HepG2 (cell line): ENCODE measurements at regions not wholly inside any gene's neighbourhood (a gene's known extent, or its start where the extent isn't known, plus 50 kb on each side); places are given as distances from the start of the nearest gene placed in this dataset.

ENCODE experiments used
- ARNT ChIP-seq: fragments of 450-650 bp; IDR thresholded peaks from 2 replicates; pipeline ENCODE4 v1.6.1; 2017
- ATF7 ChIP-seq, 2 experiments: fragments of 450-650 bp in 1 of 2; sonication (generic) in 1 of 2; formaldehyde crosslinking in 1 of 2; IDR thresholded peaks; 2 replicates each; pipeline versions ENCODE4 v1.4.0 to v1.6.1; 2016 to 2020; ENCODE audit warnings: antibody characterized with exemption in 1 of 2, mild to moderate bottlenecking in 1 of 2, missing genetic modification reagents in 1 of 2
- CREBL2 ChIP-seq: sonication (generic); formaldehyde crosslinking; IDR thresholded peaks from 2 replicates; pipeline ENCODE4 v1.8.1; 2023; ENCODE audit warnings: missing genetic modification reagents, mild to moderate bottlenecking, borderline replicate concordance
- HNF4G ChIP-seq, 2 experiments: sonication (generic) in 1 of 2; formaldehyde crosslinking in 1 of 2; IDR thresholded peaks; 2 replicates each; pipeline versions ENCODE4 v1.4.0 to v1.6.1; 2011 to 2020; ENCODE audit warnings: borderline replicate concordance in 2 of 2, low read depth in 2 of 2, mild to moderate bottlenecking in 2 of 2, low read length in 1 of 2, missing genetic modification reagents in 1 of 2, moderate library complexity in 1 of 2
- JUN ChIP-seq: sonication (generic); formaldehyde crosslinking; IDR thresholded peaks from 2 replicates; pipeline ENCODE4 v1.4.0; 2020; ENCODE audit warnings: mild to moderate bottlenecking, missing genetic modification reagents
- MED1 ChIP-seq: sonication (generic); formaldehyde crosslinking; IDR thresholded peaks from 2 replicates; pipeline ENCODE4 v1.4.0; 2020; ENCODE audit warnings: missing genetic modification reagents
- MLX ChIP-seq: IDR thresholded peaks from 2 replicates; pipeline ENCODE4 v1.6.1; 2016
- MTF2 ChIP-seq: sonication (generic); formaldehyde crosslinking; IDR thresholded peaks from 2 replicates; pipeline ENCODE4 v1.5.0; 2020; ENCODE audit warnings: missing genetic modification reagents, borderline replicate concordance
- NR2F1 ChIP-seq, 2 experiments: fragments of 450-650 bp in 1 of 2; formaldehyde crosslinking in 1 of 2; IDR thresholded peaks; 2 replicates each; pipeline versions ENCODE4 v1.5.0 to v1.6.1; 2016 to 2020; ENCODE audit warnings: mild to moderate bottlenecking in 1 of 2, missing compliant biosample characterization in 1 of 2, missing genetic modification reagents in 1 of 2, moderate library complexity in 1 of 2
- RCOR2 ChIP-seq: IDR thresholded peaks from 2 replicates; pipeline ENCODE4 v1.6.1; 2016; ENCODE audit warnings: missing biosample characterization, missing genetic modification reagents
- RORA ChIP-seq: sonication (generic); formaldehyde crosslinking; IDR thresholded peaks from 2 replicates; pipeline ENCODE4 v1.5.0; 2020; ENCODE audit warnings: mild to moderate bottlenecking, missing genetic modification reagents, moderate library complexity
- SMARCC2 ChIP-seq: fragments of 450-650 bp; IDR thresholded peaks from 2 replicates; pipeline ENCODE4 v1.6.1; 2017; ENCODE audit warnings: antibody characterized with exemption, mild to moderate bottlenecking
- TEAD3 ChIP-seq: optimal IDR thresholded peaks from 2 replicates; pipeline ENCODE3; 2016; ENCODE audit warnings: borderline replicate concordance
- ZNF225 ChIP-seq: sonication (generic); formaldehyde crosslinking; IDR thresholded peaks from 2 replicates; pipeline ENCODE4 v1.4.0; 2020; ENCODE audit warnings: mild to moderate bottlenecking, missing genetic modification reagents
- ZNF234 ChIP-seq: sonication (generic); formaldehyde crosslinking; conservative IDR thresholded peaks from 2 replicates; pipeline ENCODE4 v1.5.1; 2020; ENCODE audit warnings: mild to moderate bottlenecking, missing genetic modification reagents
- ZNF24 ChIP-seq: fragments of 450-650 bp; IDR thresholded peaks from 2 replicates; pipeline ENCODE4 v1.6.1; 2017; ENCODE audit warnings: antibody characterized with exemption, mild to moderate bottlenecking
- ZNF329 ChIP-seq: sonication (generic); formaldehyde crosslinking; IDR thresholded peaks from 2 replicates; pipeline ENCODE4 v1.9.0; 2021; ENCODE audit warnings: low read depth, mild to moderate bottlenecking, missing genetic modification reagents
- ZNF550 ChIP-seq: sonication (generic); formaldehyde crosslinking; IDR thresholded peaks from 2 replicates; pipeline ENCODE4 v1.4.0; 2020; ENCODE audit warnings: mild to moderate bottlenecking, missing genetic modification reagents, borderline replicate concordance
- ZNF564 ChIP-seq: sonication (generic); formaldehyde crosslinking; IDR thresholded peaks from 2 replicates; pipeline ENCODE4 v1.8.1; 2023; ENCODE audit warnings: mild to moderate bottlenecking, missing genetic modification reagents
- ZNF598 ChIP-seq: sonication (generic); formaldehyde crosslinking; IDR thresholded peaks from 2 replicates; pipeline ENCODE4 v1.5.1; 2020; ENCODE audit warnings: mild to moderate bottlenecking, missing genetic modification reagents, borderline replicate concordance
- ZNF772 ChIP-seq: sonication (generic); formaldehyde crosslinking; IDR thresholded peaks from 2 replicates; pipeline ENCODE4 v1.5.0; 2020; ENCODE audit warnings: mild to moderate bottlenecking, missing genetic modification reagents
- TF ChIP-seq, protein P1 (sequence below): IDR thresholded peaks from 2 replicates; pipeline ENCODE4 v1.4.0; 2020; ENCODE audit warnings: mild to moderate bottlenecking, missing genetic modification reagents
- TF ChIP-seq, protein P2 (sequence below): sonication (generic); formaldehyde crosslinking; IDR thresholded peaks from 2 replicates; pipeline ENCODE4 v1.4.0; 2020; ENCODE audit warnings: mild to moderate bottlenecking, low read depth, missing genetic modification reagents
- TF ChIP-seq, protein P3 (sequence below): sonication (generic); formaldehyde crosslinking; IDR thresholded peaks from 2 replicates; pipeline ENCODE4 v1.4.0; 2020; ENCODE audit warnings: mild to moderate bottlenecking, missing genetic modification reagents

GRCh38 chr4:112082954-112083586 is 62.2 kb upstream of the FAM241A start (continued):
- TF ChIP-seq, protein P1, sequence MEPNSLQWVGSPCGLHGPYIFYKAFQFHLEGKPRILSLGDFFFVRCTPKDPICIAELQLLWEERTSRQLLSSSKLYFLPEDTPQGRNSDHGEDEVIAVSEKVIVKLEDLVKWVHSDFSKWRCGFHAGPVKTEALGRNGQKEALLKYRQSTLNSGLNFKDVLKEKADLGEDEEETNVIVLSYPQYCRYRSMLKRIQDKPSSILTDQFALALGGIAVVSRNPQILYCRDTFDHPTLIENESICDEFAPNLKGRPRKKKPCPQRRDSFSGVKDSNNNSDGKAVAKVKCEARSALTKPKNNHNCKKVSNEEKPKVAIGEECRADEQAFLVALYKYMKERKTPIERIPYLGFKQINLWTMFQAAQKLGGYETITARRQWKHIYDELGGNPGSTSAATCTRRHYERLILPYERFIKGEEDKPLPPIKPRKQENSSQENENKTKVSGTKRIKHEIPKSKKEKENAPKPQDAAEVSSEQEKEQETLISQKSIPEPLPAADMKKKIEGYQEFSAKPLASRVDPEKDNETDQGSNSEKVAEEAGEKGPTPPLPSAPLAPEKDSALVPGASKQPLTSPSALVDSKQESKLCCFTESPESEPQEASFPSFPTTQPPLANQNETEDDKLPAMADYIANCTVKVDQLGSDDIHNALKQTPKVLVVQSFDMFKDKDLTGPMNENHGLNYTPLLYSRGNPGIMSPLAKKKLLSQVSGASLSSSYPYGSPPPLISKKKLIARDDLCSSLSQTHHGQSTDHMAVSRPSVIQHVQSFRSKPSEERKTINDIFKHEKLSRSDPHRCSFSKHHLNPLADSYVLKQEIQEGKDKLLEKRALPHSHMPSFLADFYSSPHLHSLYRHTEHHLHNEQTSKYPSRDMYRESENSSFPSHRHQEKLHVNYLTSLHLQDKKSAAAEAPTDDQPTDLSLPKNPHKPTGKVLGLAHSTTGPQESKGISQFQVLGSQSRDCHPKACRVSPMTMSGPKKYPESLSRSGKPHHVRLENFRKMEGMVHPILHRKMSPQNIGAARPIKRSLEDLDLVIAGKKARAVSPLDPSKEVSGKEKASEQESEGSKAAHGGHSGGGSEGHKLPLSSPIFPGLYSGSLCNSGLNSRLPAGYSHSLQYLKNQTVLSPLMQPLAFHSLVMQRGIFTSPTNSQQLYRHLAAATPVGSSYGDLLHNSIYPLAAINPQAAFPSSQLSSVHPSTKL (CRISPR knock-in tag) = peak; percentile 87
- TF ChIP-seq ATF7 (IDR thresholded peaks at IDR 0.05) (no peak), ATF7 (CRISPR knock-in tag; IDR thresholded peaks at IDR 0.05) (no peak), ARNT (no peak), RCOR2 (CRISPR knock-in tag) (0 out of 2 replicates have a peak, but pooled peaks have one; percentile 26), SMARCC2 (peak; percentile 9; the same call in 1 of the 2 replicates), MLX (CRISPR knock-in tag) (no peak), HNF4G (IDR thresholded peaks at IDR 0.05; ENCODE audit: borderline replicate concordance, low read depth, low read length) (peak; percentile 22; the same call in 1 of the 2 replicates), HNF4G (CRISPR knock-in tag; IDR thresholded peaks at IDR 0.05; ENCODE audit: borderline replicate concordance, low read depth) (no peak), ZNF329 (CRISPR knock-in tag) (no peak), JUN (CRISPR knock-in tag) (peak; percentile 44; the same call in 1 of the 2 replicates), CREBL2 (CRISPR knock-in tag) (no peak), RORA (CRISPR knock-in tag) (0 out of 2 replicates have a peak, but pooled peaks have one; percentile 45), MTF2 (CRISPR knock-in tag) (no peak), ZNF550 (no peak), ZNF24 (no peak), TEAD3 (CRISPR knock-in tag) (peak; percentile 41), ZNF225 (CRISPR knock-in tag) (no peak), ZNF598 (CRISPR knock-in tag) (no peak), ZNF234 (CRISPR knock-in tag) (no peak), NR2F1 (CRISPR knock-in tag; IDR thresholded peaks at IDR 0.05) (peak in 1 of 2 experiments; percentile 72; a peak in 2 of 4 replicates), MED1 (peak; percentile 64), ZNF564 (CRISPR knock-in tag) (no peak), ZNF772 (CRISPR knock-in tag) (no peak)
- TF ChIP-seq, protein P2, sequence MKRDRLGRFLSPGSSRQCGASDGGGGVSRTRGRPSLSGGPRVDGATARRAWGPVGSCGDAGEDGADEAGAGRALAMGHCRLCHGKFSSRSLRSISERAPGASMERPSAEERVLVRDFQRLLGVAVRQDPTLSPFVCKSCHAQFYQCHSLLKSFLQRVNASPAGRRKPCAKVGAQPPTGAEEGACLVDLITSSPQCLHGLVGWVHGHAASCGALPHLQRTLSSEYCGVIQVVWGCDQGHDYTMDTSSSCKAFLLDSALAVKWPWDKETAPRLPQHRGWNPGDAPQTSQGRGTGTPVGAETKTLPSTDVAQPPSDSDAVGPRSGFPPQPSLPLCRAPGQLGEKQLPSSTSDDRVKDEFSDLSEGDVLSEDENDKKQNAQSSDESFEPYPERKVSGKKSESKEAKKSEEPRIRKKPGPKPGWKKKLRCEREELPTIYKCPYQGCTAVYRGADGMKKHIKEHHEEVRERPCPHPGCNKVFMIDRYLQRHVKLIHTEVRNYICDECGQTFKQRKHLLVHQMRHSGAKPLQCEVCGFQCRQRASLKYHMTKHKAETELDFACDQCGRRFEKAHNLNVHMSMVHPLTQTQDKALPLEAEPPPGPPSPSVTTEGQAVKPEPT (CRISPR knock-in tag) = no peak
- TF ChIP-seq, protein P3, sequence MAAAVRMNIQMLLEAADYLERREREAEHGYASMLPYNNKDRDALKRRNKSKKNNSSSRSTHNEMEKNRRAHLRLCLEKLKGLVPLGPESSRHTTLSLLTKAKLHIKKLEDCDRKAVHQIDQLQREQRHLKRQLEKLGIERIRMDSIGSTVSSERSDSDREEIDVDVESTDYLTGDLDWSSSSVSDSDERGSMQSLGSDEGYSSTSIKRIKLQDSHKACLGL (CRISPR knock-in tag) = no peak
